ENCODE measurements at regions not wholly inside any gene's neighbourhood (a gene's known extent, or its start where the extent isn't known, plus 50 kb on each side); places are given as distances from the start of the nearest gene placed in this dataset.
A peak's percentile ranks its signal among the peaks of the same experiment; 100 is the strongest.

DNA sequence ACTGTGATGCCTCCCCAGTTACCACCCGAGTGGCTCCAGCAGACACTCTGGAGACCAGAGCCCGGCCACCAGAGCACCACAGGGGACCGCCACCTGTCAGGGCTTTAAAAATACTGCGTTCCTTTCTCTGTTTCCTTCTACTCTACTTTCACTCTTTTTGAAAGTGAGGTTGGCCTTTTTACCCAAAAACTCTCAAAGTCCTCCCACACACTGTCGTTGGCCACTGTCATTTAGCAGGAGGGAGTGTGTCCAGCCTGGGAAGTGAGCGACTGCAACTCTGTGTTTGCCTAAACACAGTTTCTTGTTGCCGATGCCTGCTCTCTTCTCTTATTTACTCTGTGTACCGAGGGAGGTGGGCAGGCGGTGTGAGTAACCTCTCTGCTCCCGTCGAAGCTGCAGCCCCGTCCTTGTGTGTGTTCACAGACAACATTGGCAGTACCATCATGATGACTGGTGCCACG lies 90.8 kb upstream of the CLDN5 start:
- no peak overlapping the region for H3K4me3 ChIP-seq
- CTCF ChIA-PET (ENCODE audit: low intra/inter-chr PET ratio): no interaction called here
- H3K27ac ChIP-seq (ENCODE audit: extremely low read depth, low read depth, low read length): no peak overlapping the region
- H3K4me2 ChIP-seq (ENCODE audit: insufficient read depth, low read length): peak overlapping the region; percentile 2; the same call in 1 of the 2 replicates
- in situ Hi-C loops (cut with MboI): no loop called here
- POLR2A ChIA-PET: interaction anchor here (0.6 to 2.5 kb wide), 6 partner anchors 10 to 32 kb away, joined by 3 to 7 read pairs (median 4); no protein-coding TSS in a partner anchor
- H3K27me3 ChIP-seq (ENCODE audit: control insufficient read depth in 2 of 2, insufficient read depth in 2 of 2, low read length in 2 of 2): peaks cover 79 to 90% of the 10 kb centered on the region in 2 experiments
- ATAC-seq (peak; percentile 13; the same call in 1 of the 3 replicates), FAIRE-seq (no peak), DNase-seq (ENCODE audit: extremely low read depth in 1 of 4, low spot score in 3 of 4) (no peak)
- peak overlapping the region; percentile 40; the same call in 1 of the 2 replicates for H2AFZ ChIP-seq (ENCODE audit: low read depth, low read length)
- peak overlapping the region in 1 of 2 experiments; percentile 17; a peak in 1 of 4 replicates for H3K9ac ChIP-seq (ENCODE audit: insufficient read depth in 1 of 2, low read depth in 2 of 2, low read length in 2 of 2)
- no peaks in the 10 kb centered on the region for H3K9me3 ChIP-seq (replicated peaks; ENCODE audit: control insufficient read depth, insufficient read depth, low read depth, low read length)
- no peaks in the 10 kb centered on the region for H3K9me1 ChIP-seq (ENCODE audit: control insufficient read depth, insufficient read depth, low read length)
- no TSS peak for BruUV-seq (replicated peaks)
- intact Hi-C loops (cut with micrococcal nuclease): no loop called here
- 3% methylated on average over 13 of the region's 13 CpGs for WGBS (ENCODE audit: insufficient coverage, low coverage, missing lambda C conversion rate)
- H3K4me1 ChIP-seq (replicated peaks in 1 of 2; ENCODE audit: control insufficient read depth in 2 of 2, insufficient read depth in 2 of 2, low read length in 2 of 2): peaks cover 0 to 18% of the 10 kb centered on the region in 2 experiments; a peak in 3 of 5 replicates
- peaks cover 17% of the 10 kb centered on the region for H4K20me1 ChIP-seq (replicated peaks; ENCODE audit: control insufficient read depth, insufficient read depth, low read length)
- H3K36me3 ChIP-seq (ENCODE audit: control insufficient read depth, insufficient read depth, low read length): no peaks in the 10 kb centered on the region
- H3K79me2 ChIP-seq (ENCODE audit: control insufficient read depth, insufficient read depth, low read length): no peaks in the 10 kb centered on the region
- TF ChIP-seq MXI1 (IDR thresholded peaks at IDR 0.05; ENCODE audit: low read depth, low read length): no peak
- no peak for TF ChIP-seq ZNF3 (CRISPR knock-in tag; IDR thresholded peaks at IDR 0.05)
- TF ChIP-seq ADNP (tag; IDR thresholded peaks at IDR 0.05): no peak
- TF ChIP-seq HLTF (IDR thresholded peaks at IDR 0.05): no peak
- no peak for TF ChIP-seq MAFG (tag; conservative IDR thresholded peaks at IDR 0.05)
- no peak for TF ChIP-seq TAF1 (IDR thresholded peaks at IDR 0.05; ENCODE audit: control insufficient read depth, extremely low read depth, insufficient read depth, low read length, severe bottlenecking)
- no peak for TF ChIP-seq ZSCAN32 (CRISPR knock-in tag; IDR thresholded peaks at IDR 0.05)
- TF ChIP-seq PRMT5 (CRISPR knock-in tag; IDR thresholded peaks at IDR 0.05): peak; percentile 74; the same call in 1 of the 2 replicates
- TF ChIP-seq CEBPG (CRISPR knock-in tag; IDR thresholded peaks at IDR 0.05): peak; percentile 30; the same call in 1 of the 2 replicates
- no peak for TF ChIP-seq CEBPG (tag; conservative IDR thresholded peaks at IDR 0.05 in 1 of 2, IDR thresholded peaks at IDR 0.05 in 1 of 2)
- no peak for TF ChIP-seq TEAD1 (CRISPR knock-in tag; IDR thresholded peaks at IDR 0.05)
- TF ChIP-seq, protein P1, sequence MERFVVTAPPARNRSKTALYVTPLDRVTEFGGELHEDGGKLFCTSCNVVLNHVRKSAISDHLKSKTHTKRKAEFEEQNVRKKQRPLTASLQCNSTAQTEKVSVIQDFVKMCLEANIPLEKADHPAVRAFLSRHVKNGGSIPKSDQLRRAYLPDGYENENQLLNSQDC (CRISPR knock-in tag; IDR thresholded peaks at IDR 0.05): no peak
- no peak for TF ChIP-seq ZNF239 (CRISPR knock-in tag; IDR thresholded peaks at IDR 0.05)
- TF ChIP-seq TGIF2 (CRISPR knock-in tag; IDR thresholded peaks at IDR 0.05): no peak
- TF ChIP-seq, protein P2, sequence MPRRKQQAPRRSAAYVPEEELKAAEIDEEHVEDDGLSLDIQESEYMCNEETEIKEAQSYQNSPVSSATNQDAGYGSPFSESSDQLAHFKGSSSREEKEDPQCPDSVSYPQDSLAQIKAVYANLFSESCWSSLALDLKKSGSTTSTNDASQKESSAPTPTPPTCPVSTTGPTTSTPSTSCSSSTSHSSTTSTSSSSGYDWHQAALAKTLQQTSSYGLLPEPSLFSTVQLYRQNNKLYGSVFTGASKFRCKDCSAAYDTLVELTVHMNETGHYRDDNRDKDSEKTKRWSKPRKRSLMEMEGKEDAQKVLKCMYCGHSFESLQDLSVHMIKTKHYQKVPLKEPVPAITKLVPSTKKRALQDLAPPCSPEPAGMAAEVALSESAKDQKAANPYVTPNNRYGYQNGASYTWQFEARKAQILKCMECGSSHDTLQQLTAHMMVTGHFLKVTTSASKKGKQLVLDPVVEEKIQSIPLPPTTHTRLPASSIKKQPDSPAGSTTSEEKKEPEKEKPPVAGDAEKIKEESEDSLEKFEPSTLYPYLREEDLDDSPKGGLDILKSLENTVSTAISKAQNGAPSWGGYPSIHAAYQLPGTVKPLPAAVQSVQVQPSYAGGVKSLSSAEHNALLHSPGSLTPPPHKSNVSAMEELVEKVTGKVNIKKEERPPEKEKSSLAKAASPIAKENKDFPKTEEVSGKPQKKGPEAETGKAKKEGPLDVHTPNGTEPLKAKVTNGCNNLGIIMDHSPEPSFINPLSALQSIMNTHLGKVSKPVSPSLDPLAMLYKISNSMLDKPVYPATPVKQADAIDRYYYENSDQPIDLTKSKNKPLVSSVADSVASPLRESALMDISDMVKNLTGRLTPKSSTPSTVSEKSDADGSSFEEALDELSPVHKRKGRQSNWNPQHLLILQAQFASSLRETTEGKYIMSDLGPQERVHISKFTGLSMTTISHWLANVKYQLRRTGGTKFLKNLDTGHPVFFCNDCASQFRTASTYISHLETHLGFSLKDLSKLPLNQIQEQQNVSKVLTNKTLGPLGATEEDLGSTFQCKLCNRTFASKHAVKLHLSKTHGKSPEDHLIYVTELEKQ (CRISPR knock-in tag; IDR thresholded peaks at IDR 0.05): no peak
- TF ChIP-seq RCOR1 (IDR thresholded peaks at IDR 0.05; ENCODE audit: borderline replicate concordance in 1 of 2, low read depth in 2 of 2, low read length in 2 of 2): no peak
- TF ChIP-seq ZFX (CRISPR knock-in tag; IDR thresholded peaks at IDR 0.05): no peak
- TF ChIP-seq RHOXF2B (CRISPR knock-in tag; conservative IDR thresholded peaks at IDR 0.05): no peak
- TF ChIP-seq SRSF3 (IDR thresholded peaks at IDR 0.05; ENCODE audit: insufficient read depth, low read length): no peak
- no peak for TF ChIP-seq ZNF76 (CRISPR knock-in tag; IDR thresholded peaks at IDR 0.05; ENCODE audit: borderline replicate concordance)
